HG03175 (cell line): ENCODE measurements at regions not wholly inside any gene's neighbourhood (a gene's known extent, or its start where the extent isn't known, plus 50 kb on each side); places are given as distances from the start of the nearest gene placed in this dataset.
A peak's percentile ranks its signal among the peaks of the same experiment; 100 is the strongest.

ENCODE experiments used
- ATAC-seq: cut with Tn5 transposase; IDR thresholded peaks from one replicate; pipeline ENCODE4 v1.9.1; 2021; ENCODE audit warnings: mild to moderate bottlenecking, moderate library complexity; ENCODE audit not compliant: unreplicated experiment

GRCh38 chr1:230517326-230517725 lies 91.2 kb upstream of the PGBD5 start:
- no peak for ATAC-seq

GRCh38 chr1:230516889-230517288 lies 90.8 kb upstream of the PGBD5 start:
- ATAC-seq: no peak

GRCh38 chr1:230515451-230516145 lies 89.5 kb upstream of the PGBD5 start:
- ATAC-seq: no peak

- ATAC-seq: no peak
These were observed 84.4 kb upstream of the PGBD5 start for GRCh38 chr1:230510496-230510895.

GRCh38 chr1:230509281-230509977 lies 83.3 kb upstream of the PGBD5 start:
- peak; percentile 57 for ATAC-seq

GRCh38 chr1:230507666-230508402 lies 81.7 kb upstream of the PGBD5 start:
- ATAC-seq: no peak

- ATAC-seq: no peak
These were observed 81.1 kb upstream of the PGBD5 start for GRCh38 chr1:230507236-230507635.

GRCh38 chr1:230506451-230506850 lies 80.3 kb upstream of the PGBD5 start:
- ATAC-seq: no peak

- ATAC-seq: no peak
These were observed 78.2 kb upstream of the PGBD5 start for GRCh38 chr1:230504310-230504709.

- no peak for ATAC-seq
These were observed 77.6 kb upstream of the PGBD5 start for GRCh38 chr1:230503726-230504125.

- ATAC-seq: no peak
These were observed 76.9 kb upstream of the PGBD5 start for GRCh38 chr1:230502996-230503395.

GRCh38 chr1:230502306-230502705 lies 76.2 kb upstream of the PGBD5 start:
- ATAC-seq: no peak

GRCh38 chr1:230501849-230502248 lies 75.7 kb upstream of the PGBD5 start:
- ATAC-seq: no peak

GRCh38 chr1:230501242-230501641 lies 75.1 kb upstream of the PGBD5 start:
- no peak for ATAC-seq

- ATAC-seq: no peak
These were observed 73.9 kb upstream of the PGBD5 start for GRCh38 chr1:230500063-230500462.

- no peak for ATAC-seq
These were observed 73.4 kb upstream of the PGBD5 start for GRCh38 chr1:230499496-230499895.

GRCh38 chr1:230498704-230499103 lies 72.6 kb upstream of the PGBD5 start:
- no peak for ATAC-seq

- no peak for ATAC-seq
These were observed 70.3 kb upstream of the PGBD5 start for GRCh38 chr1:230496451-230496850.

- ATAC-seq: no peak
These were observed 69.8 kb upstream of the PGBD5 start for GRCh38 chr1:230495891-230496385.

GRCh38 chr1:230495076-230495475 lies 68.9 kb upstream of the PGBD5 start:
- ATAC-seq: no peak

- no peak for ATAC-seq
These were observed 68.4 kb upstream of the PGBD5 start for GRCh38 chr1:230494514-230494913.

- ATAC-seq: no peak
These were observed 67.9 kb upstream of the PGBD5 start for GRCh38 chr1:230494026-230494425.
